BE2C (cell line): ENCODE measurements at regions not wholly inside any gene's neighbourhood (a gene's known extent, or its start where the extent isn't known, plus 50 kb on each side); places are given as distances from the start of the nearest gene placed in this dataset.
"Not testable (repeated sequence)": the region's sequence is repeated elsewhere in the genome, so short reads cannot be mapped to it uniquely, and the experiment has no call there.

Experiments used
- DNase-seq: peaks from one replicate; pipeline ENCODE4 v3.0.0-alpha.2; 2020
- H3K27me3 ChIP-seq: fragments of 250-450 bp; sonication (Bioruptor Pico); 2 replicates; pipeline ENCODE4 v1.5.1; 2020; ENCODE audit warnings: mild to moderate bottlenecking
- H3K36me3 ChIP-seq: fragments of 250-450 bp; sonication (Bioruptor Pico); 2 replicates; pipeline ENCODE4 v1.5.1; 2020; ENCODE audit warnings: mild to moderate bottlenecking
- H3K4me1 ChIP-seq: fragments of 250-450 bp; sonication (Bioruptor Pico); 2 replicates; pipeline ENCODE4 v1.5.1; 2020
- H3K4me3 ChIP-seq: 2 replicates; pipeline ENCODE4 v1.5.1; 2011; ENCODE audit warnings: low read depth, low read length
- H3K9me3 ChIP-seq: fragments of 250-450 bp; sonication (Bioruptor Pico); 2 replicates; pipeline ENCODE4 v1.5.1; 2020
- TF ChIP-seq, protein P1 (sequence below): IDR thresholded peaks from 2 replicates; pipeline ENCODE4 v1.5.1; 2012; ENCODE audit warnings: mild to moderate bottlenecking, low read depth, low read length

DNA sequence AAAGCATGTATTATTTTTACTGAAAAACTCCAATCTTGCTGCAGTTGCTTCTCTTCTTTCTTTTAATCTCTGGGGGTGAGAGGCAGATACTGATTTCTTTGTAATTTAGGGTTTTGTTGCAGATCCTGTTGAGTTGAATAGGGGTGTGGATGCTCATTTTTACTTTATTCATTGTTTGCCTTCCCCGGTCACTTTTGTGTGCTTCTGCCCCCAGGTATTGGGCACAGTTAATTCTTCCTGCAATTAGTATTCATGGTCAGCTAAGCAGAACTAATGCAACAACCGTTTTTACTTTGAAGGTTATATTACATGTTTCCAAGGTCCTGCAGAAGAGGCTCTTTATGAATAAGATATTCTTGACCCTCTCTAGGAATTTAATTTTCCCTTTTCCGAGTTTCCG lies 96.4 kb downstream of the BUB3 start:
- no peaks in the 10 kb centered on the region for H3K9me3 ChIP-seq
- H3K4me1 ChIP-seq = peaks cover 10% of the 10 kb centered on the region; the same call in 1 of the 2 replicates
- TF ChIP-seq, protein P1, sequence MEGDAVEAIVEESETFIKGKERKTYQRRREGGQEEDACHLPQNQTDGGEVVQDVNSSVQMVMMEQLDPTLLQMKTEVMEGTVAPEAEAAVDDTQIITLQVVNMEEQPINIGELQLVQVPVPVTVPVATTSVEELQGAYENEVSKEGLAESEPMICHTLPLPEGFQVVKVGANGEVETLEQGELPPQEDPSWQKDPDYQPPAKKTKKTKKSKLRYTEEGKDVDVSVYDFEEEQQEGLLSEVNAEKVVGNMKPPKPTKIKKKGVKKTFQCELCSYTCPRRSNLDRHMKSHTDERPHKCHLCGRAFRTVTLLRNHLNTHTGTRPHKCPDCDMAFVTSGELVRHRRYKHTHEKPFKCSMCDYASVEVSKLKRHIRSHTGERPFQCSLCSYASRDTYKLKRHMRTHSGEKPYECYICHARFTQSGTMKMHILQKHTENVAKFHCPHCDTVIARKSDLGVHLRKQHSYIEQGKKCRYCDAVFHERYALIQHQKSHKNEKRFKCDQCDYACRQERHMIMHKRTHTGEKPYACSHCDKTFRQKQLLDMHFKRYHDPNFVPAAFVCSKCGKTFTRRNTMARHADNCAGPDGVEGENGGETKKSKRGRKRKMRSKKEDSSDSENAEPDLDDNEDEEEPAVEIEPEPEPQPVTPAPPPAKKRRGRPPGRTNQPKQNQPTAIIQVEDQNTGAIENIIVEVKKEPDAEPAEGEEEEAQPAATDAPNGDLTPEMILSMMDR = no peak
- no peaks in the 10 kb centered on the region for H3K36me3 ChIP-seq
- DNase-seq = no peak
- H3K4me3 ChIP-seq = no peak overlapping the region
- H3K27me3 ChIP-seq = no peaks in the 10 kb centered on the region

DNA sequence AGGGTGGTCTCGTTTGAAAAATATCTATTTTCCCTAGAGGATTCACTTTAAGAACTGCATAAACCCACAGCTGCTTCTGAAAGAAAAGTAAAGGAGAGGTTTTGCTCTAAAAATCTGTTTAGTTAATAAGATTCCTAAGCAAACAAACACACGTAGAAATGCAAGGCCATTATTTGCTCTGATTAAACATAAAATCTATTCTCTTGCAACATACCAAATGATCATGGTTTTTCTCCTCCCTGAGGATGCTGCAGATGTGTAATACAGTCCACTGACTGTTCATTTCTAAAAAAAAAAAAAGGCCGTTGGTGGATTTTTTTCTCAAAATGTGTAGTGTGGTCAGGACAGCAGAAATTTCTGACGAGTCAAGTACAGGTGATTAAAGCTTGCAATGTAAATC lies 98.6 kb downstream of the BUB3 start:
- Histone ChIP-seq H3K36me3 (no peaks in the 10 kb centered on the region), H3K9me3 (no peaks in the 10 kb centered on the region), H3K4me3 (no peak overlapping the region), H3K27me3 (no peaks in the 10 kb centered on the region), H3K4me1 (peaks cover 10% of the 10 kb centered on the region; the same call in 1 of the 2 replicates)
- TF ChIP-seq, protein P1 = no peak
- no peak for DNase-seq

DNA sequence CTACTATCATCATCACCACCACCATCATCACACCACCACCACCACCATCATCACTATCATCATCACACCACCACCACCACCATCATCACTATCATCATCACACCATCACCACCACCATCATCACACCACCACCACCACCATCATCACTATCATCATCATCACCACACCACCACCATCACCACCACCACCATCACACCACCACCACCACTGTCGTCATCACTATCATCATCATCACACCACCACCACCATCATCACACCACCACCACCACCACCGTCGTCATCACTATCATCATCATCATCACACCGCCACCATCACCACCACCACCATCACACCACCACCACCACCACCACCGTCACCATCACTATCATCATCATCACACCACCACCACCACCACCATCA lies 100.1 kb downstream of the BUB3 start:
- H3K9me3 ChIP-seq, H3K27me3 ChIP-seq, DNase-seq, H3K36me3 ChIP-seq, H3K4me3 ChIP-seq: not testable (repeated sequence)
- H3K4me1 ChIP-seq = peaks cover 20% of the 10 kb centered on the region

DNA sequence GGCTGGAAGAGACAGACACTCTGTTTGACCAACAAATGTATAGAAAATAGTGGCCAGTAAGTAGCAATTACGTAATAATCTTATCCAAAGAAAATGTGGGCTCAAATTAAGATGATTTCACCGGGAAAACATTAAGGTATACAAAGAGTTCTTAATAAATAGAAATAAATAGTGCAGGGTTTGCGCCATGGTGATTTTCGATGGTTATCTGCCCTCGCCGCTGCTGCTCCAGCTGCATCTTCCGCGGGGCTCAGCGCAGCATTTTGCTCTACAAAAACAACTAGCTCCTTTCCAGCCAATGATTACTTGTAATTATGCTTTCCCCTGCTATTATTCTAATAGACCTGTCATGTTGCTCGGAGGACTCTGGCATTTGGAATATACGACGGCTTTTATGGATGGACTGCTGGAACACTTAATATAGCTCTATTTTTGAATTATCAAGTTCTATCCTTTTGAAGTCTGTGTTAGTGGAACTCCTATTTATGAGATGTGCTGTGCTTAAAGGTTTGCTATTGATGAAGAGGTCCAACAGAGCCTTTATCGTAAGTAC lies 103.8 kb downstream of the BUB3 start:
- DNase-seq = peak; percentile 35
- Histone ChIP-seq H3K4me1 (peaks cover 15% of the 10 kb centered on the region), H3K27me3 (no peaks in the 10 kb centered on the region), H3K4me3 (peak overlapping the region; percentile 33), H3K36me3 (no peaks in the 10 kb centered on the region), H3K9me3 (no peaks in the 10 kb centered on the region)
- TF ChIP-seq, protein P1 = no peak

DNA sequence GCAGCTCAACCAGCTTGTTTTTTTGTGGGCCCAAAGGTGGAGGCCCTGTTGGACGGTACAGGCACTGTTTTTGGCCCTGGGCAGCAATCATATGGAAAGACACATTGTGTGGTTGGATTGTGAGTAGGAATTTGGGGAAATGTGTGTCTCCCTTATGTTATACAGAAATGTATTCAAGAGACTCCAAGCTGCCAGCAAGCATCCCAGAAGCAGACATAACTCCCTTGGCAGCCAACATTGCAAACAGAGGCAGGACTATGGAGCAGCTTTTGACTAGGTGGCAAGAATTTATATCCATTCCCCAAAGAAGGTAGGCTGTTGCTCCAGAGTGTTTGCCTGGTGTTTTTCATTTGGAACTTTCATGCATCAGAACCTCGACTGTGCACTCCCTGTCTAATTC lies 104.9 kb downstream of the BUB3 start:
- Histone ChIP-seq H3K36me3 (no peaks in the 10 kb centered on the region), H3K4me3 (no peak overlapping the region), H3K27me3 (no peaks in the 10 kb centered on the region), H3K4me1 (peaks cover 19% of the 10 kb centered on the region), H3K9me3 (no peaks in the 10 kb centered on the region)
- TF ChIP-seq, protein P1 = no peak
- no peak for DNase-seq

DNA sequence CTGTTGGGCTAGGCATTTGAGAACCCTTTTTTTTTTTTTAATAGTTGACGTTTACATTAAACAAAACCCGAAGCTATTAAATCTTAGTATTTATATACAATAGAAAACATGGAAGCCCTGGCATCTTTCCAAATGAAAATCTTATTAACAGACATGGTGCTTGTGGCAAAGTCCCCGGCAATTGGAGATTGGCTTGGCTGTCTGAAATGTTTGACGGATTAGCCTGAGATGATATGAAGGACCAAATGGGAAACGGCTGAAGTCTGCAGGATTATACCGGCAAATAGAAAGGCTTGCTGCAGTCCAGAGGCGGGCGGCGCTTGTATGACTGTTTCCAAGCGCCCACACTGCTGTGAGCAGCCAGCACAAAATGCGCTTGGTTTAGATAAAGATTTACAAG lies 105.6 kb downstream of the BUB3 start:
- Histone ChIP-seq H3K9me3 (no peaks in the 10 kb centered on the region), H3K36me3 (no peaks in the 10 kb centered on the region), H3K27me3 (no peaks in the 10 kb centered on the region), H3K4me1 (peaks cover 19% of the 10 kb centered on the region), H3K4me3 (no peak overlapping the region)
- TF ChIP-seq, protein P1 = no peak
- DNase-seq = peak; percentile 48

DNA sequence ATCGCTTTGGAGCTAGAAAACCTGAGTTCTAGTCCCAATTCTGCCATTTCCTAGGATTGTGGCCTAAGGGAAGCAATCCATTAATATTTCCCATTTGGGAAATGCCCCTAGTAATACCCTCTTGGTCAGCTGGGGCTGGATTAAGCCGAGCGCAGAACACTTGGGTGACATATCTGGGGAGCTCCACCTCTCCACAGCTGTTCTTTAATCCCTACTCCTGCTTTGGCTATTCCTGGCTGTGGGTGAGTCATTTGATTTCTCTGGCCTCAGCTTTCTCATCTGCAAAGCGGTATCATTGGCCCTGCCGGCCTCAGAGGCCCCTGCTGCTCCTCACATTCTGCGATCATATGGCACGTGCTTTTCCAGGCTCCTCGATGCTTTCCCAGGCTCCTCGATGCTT lies 108.3 kb downstream of the BUB3 start:
- no peaks in the 10 kb centered on the region for H3K36me3 ChIP-seq
- DNase-seq = no peak
- TF ChIP-seq, protein P1 = no peak

More for the DNA sequence above, 108.3 kb downstream of the BUB3 start:
- Histone ChIP-seq H3K27me3 (no peaks in the 10 kb centered on the region), H3K4me3 (no peak overlapping the region), H3K9me3 (no peaks in the 10 kb centered on the region), H3K4me1 (peaks cover 21% of the 10 kb centered on the region)
